ENCODE measurements at regions not wholly inside any gene's neighbourhood (a gene's known extent, or its start where the extent isn't known, plus 50 kb on each side); places are given as distances from the start of the nearest gene placed in this dataset.

DNA sequence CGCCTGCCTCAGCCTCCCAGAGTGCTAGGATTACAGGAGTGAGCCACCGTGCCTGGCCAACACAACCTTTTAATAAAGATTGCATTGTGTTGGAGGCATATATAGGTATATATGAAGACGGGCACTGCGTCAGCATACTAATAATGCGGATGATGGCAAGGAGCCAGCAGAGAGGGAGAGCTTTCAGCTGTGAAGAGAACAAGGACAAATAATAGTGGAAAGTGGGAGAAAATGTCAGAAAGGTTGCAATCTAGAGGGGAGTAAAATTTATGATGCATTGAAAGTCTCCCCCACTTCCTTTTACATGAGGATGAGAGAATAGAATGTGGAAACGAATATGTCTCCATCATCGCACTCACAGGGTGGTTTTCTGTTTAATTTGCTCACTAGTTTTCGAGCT lies 170.5 kb upstream of the TBL1XR1 start:
- POLR2A ChIA-PET, result interaction anchor here (0.7 kb wide), 1 partner anchor 38 kb away, joined by 4 read pairs; no protein-coding TSS in a partner anchor
- no peaks in the 10 kb centered on the region for H3K36me3 Mint-ChIP-seq
- no peaks in the 10 kb centered on the region for H3K27me3 Mint-ChIP-seq
- H3K4me3 Mint-ChIP-seq, result no peak overlapping the region
- H3K9me3 Mint-ChIP-seq, result no peaks in the 10 kb centered on the region
- ATAC-seq (no peak), DNase-seq (no peak)
- H3K4me1 Mint-ChIP-seq, result peaks cover 0 to 5% (median 1%) of the 10 kb centered on the region in 4 donors
- H3K27ac Mint-ChIP-seq, result no peak overlapping the region

DNA sequence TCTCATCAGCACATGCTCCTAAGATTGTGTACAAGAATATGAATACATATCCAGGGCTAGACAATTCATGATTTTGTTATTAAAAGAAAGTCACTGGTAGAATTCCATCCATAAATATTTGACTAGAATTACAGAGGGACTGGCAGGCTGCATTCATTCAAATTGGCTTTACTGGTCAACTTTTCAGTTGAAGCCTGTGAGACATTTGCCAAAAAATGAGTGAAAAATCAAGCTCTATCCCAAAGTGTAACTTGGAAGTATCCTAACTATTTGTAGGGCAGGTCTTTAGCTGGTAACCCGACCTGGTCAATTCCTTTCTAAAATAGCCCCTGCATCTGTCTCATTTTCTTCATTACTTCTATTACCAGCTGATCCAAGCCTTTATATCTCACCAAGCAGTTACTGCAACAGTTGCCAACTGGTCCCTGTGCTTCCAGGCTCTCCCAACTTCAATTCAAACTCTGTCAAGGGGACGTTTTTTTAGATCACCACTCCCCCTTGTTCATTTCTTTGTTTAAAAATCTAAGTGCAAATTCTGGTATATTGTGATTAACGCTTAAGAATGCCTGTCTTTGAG lies 173.1 kb upstream of the TBL1XR1 start:
- no peak for ATAC-seq
- H3K27ac Mint-ChIP-seq, result no peak overlapping the region
- POLR2A ChIA-PET, result interaction anchor here (0.5 kb wide), 1 partner anchor 10 kb away, joined by 3 read pairs; no protein-coding TSS in a partner anchor
- no peaks in the 10 kb centered on the region for H3K36me3 Mint-ChIP-seq
- H3K27me3 Mint-ChIP-seq, result no peaks in the 10 kb centered on the region
- H3K9me3 Mint-ChIP-seq, result no peaks in the 10 kb centered on the region
- H3K4me1 Mint-ChIP-seq, result peaks cover 0 to 5% (median under 1%) of the 10 kb centered on the region in 4 donors
- no peak for DNase-seq
- no peak overlapping the region for H3K4me3 Mint-ChIP-seq

DNA sequence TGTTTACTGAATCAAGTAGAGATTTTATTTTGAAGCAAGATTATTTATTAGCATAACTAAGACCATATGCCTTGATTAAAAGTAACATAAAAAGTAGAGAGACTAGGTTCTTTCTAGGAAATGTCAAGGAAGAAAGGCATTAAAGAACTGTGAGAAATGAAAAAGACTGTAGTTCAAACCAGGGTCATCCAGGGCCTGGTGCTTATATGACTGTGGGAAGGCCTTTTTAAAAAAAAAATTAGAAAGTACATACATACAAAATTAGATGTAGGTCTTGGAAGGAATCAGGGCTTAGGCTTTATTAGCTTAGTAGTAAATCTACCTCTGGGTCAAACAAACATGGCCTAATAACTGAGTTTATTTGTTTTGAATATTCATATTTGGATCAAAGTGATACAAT lies 173.9 kb upstream of the TBL1XR1 start:
- no peak for DNase-seq
- H3K4me3 Mint-ChIP-seq, result no peak overlapping the region
- POLR2A ChIA-PET, result interaction anchor here (0.9 kb wide), 1 partner anchor 10 kb away, joined by 5 read pairs; no protein-coding TSS in a partner anchor
- peaks cover 0 to 5% (median 3%) of the 10 kb centered on the region in 4 donors for H3K4me1 Mint-ChIP-seq
- H3K27ac Mint-ChIP-seq, result no peak overlapping the region
- no peaks in the 10 kb centered on the region for H3K27me3 Mint-ChIP-seq
- no peak for ATAC-seq
- no peaks in the 10 kb centered on the region for H3K36me3 Mint-ChIP-seq
- H3K9me3 Mint-ChIP-seq, result no peaks in the 10 kb centered on the region

DNA sequence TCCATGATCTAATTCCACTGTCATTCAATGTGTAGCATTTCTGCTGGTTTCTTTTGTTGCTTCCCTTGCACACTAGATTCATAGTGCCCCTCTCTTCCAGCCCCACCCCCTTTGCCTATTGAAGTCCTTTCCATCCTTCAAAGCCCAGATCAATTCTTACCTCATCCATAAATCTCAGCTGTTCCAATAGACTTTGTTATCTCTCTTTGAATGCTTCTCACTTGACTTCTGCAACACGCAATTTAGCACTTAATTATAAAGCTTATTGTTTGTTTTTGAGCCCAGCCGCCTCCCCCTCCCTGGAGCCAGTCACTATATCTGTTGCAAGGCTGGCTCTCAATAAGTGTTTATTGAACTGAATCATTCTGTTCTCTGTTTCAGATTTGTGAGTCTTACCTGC lies 174.6 kb upstream of the TBL1XR1 start:
- POLR2A ChIA-PET, result interaction anchor here (0.9 kb wide), 1 partner anchor 11 kb away, joined by 5 read pairs; no protein-coding TSS in a partner anchor
- Mint-ChIP-seq H3K4me3 (no peak overlapping the region), H3K4me1 (peaks cover 0 to 5% (median 3%) of the 10 kb centered on the region in 4 donors), H3K27me3 (no peaks in the 10 kb centered on the region), H3K9me3 (no peaks in the 10 kb centered on the region), H3K36me3 (no peaks in the 10 kb centered on the region), H3K27ac (peak overlapping the region in 1 of 10 donors; percentile 63)
- DNase-seq (no peak), ATAC-seq (no peak)

DNA sequence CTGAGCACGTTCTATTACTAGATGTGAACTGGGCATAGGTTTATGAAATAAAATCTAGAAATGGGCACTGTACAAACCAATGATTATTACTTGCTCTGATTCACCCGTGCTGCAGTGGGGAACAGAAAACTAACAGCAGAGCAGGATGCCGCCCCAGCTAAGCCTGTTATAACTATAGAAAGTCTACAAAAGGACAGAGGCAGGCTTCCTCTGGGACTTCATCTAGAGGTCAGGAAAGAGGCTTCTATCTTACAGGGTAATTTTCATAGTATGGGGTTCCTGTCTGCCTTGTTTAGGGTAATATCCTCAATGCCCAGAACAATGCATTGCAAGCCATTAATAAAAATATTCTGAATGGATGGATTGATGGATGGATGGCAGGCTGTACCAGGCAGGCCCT lies 177.0 kb upstream of the TBL1XR1 start:
- no peak overlapping the region for H3K27ac Mint-ChIP-seq
- H3K4me3 Mint-ChIP-seq, result no peak overlapping the region
- ATAC-seq, result no peak
- POLR2A ChIA-PET, result no interaction called here
- H3K4me1 Mint-ChIP-seq, result peaks cover 0 to 6% (median 5%) of the 10 kb centered on the region in 4 donors
- no peak for DNase-seq
- no peaks in the 10 kb centered on the region for H3K27me3 Mint-ChIP-seq
- no peaks in the 10 kb centered on the region for H3K36me3 Mint-ChIP-seq
- H3K9me3 Mint-ChIP-seq, result no peaks in the 10 kb centered on the region

DNA sequence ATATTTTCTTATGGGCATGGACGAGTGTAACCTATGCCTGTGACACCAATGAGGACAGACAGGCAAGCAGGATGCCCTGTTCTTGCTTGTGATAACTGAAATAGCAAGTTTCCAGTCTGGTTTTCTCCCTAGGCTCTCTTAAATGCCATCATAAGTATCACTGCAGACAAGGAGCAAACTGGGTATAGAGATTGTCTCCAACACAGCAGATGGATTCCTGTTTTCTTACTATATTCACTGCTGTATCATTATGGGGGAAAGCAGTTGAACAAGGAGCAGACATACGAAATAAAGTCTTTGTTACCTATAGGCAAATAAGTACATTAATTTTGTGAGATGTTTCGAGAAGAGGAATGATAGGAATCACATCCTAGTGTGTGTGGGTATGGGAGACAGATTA lies 178.0 kb upstream of the TBL1XR1 start:
- Mint-ChIP-seq H3K4me1 (peaks cover 0 to 6% (median 5%) of the 10 kb centered on the region in 4 donors), H3K27ac (peak overlapping the region in 2 of 10 donors; percentile 9 to 32), H3K36me3 (peaks cover 0 to 2% (median 0%) of the 10 kb centered on the region in 3 donors), H3K4me3 (no peak overlapping the region), H3K27me3 (no peaks in the 10 kb centered on the region), H3K9me3 (peaks cover 0 to 3% (median 0%) of the 10 kb centered on the region in 9 donors)
- ATAC-seq (no peak), DNase-seq (no peak)
- POLR2A ChIA-PET, result interaction anchor here (0.6 kb wide), 1 partner anchor 382 kb away, joined by 3 read pairs; no protein-coding TSS in a partner anchor

DNA sequence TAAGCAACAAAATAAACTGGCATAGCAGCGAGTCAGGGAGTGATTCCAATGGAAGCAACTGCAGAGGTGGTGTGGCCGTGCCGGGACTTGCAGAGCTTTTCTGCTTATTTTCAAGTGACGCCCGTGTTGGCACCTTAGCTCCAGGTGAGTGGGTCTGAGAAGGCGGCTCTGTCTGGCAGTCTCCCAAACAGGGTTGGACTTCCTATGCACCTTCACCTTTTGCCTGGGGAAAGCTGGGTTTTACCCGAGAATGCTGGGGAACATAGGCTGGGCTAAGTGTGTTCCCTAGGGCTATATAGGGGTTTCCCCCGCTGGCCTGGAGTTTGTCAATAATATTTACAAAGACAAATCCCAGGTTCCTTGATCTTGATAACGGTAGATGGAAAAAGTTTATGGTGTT lies 179.9 kb upstream of the TBL1XR1 start:
- ATAC-seq (no peak), DNase-seq (no peak)
- POLR2A ChIA-PET, result no interaction called here
- Mint-ChIP-seq H3K4me1 (peaks cover 0 to 6% (median 3%) of the 10 kb centered on the region in 4 donors), H3K36me3 (peaks cover 0 to 8% (median 2%) of the 10 kb centered on the region in 3 donors), H3K27ac (no peak overlapping the region), H3K4me3 (no peak overlapping the region), H3K27me3 (no peaks in the 10 kb centered on the region), H3K9me3 (peaks cover 0 to 6% (median 2%) of the 10 kb centered on the region in 9 donors)

DNA sequence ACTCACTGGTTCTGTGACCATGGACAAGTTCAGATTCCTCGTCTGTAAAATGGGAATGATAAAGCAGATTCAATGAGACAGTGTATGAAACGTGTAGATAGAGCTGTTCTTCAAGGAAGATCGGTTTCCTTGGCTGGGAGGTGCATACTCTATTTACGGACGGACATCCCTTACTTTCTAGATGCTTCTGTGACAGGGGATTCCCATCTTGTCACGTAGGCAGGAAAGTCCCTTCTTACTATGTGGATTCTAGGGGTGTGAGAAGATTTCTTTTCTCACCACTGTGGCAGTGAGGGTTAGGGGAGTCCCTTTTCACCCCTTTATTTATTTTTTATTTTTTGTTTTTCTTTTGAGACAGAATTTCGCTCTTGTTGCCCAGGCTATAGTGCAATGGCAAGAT lies 180.9 kb upstream of the TBL1XR1 start:
- H3K27ac Mint-ChIP-seq, result peak overlapping the region in 1 of 10 donors; percentile 22
- H3K27me3 Mint-ChIP-seq, result no peaks in the 10 kb centered on the region
- POLR2A ChIA-PET, result no interaction called here
- peaks cover 0 to 6% (median 3%) of the 10 kb centered on the region in 4 donors for H3K4me1 Mint-ChIP-seq
- DNase-seq (no peak), ATAC-seq (no peak)
- H3K36me3 Mint-ChIP-seq, result peaks cover 0 to 8% (median 5%) of the 10 kb centered on the region in 3 donors
- no peak overlapping the region for H3K4me3 Mint-ChIP-seq
- H3K9me3 Mint-ChIP-seq, result peaks cover 0 to 9% (median 2%) of the 10 kb centered on the region in 9 donors

DNA sequence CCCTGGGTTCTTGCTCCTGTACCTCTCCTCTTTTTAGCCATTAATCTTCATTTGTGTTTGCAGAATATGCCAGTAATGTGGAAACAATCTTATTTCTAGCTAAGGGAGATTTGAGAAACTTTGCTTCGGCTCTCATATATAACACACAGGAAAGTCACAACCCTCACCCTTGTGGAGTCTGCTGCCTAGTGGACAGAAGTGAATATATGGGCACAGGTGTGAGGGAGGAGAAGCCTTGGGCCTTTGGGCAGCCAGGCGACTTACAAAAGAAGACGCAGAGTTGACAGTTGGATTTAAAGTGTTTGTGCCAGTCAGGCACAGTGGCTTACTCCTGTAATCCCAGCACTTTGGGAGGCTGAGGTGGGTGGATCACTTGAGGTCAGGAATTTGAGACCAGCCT lies 181.8 kb upstream of the TBL1XR1 start:
- Mint-ChIP-seq H3K27ac (peak overlapping the region in 1 of 10 donors; percentile 82), H3K4me3 (no peak overlapping the region), H3K36me3 (peaks cover 0 to 8% (median 5%) of the 10 kb centered on the region in 3 donors), H3K9me3 (peaks cover 0 to 9% (median 2%) of the 10 kb centered on the region in 9 donors), H3K4me1 (peaks cover 0 to 6% (median 3%) of the 10 kb centered on the region in 4 donors), H3K27me3 (no peaks in the 10 kb centered on the region)
- ATAC-seq (no peak), DNase-seq (no peak)
- POLR2A ChIA-PET, result no interaction called here

DNA sequence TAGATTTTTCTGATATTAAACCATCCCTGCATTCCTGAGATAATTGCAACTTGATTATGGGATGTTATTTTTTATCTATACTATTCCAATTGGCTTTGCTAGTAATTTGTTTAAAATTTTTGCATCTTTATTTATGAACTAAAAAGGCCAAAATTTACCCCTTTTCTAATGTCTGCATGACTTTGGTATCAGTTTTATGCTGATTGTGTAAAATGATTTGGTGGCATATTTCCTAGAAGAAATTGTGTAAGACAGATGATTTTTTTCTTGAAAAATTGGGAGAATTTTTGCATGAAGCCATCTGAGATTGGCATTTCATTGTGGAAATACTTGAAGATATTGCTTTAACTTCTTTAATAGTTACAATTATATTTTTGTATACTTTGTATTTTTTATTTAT lies 183.8 kb upstream of the TBL1XR1 start:
- ATAC-seq, result no peak
- no peak for DNase-seq
- Mint-ChIP-seq H3K4me1 (peaks cover 0 to 6% (median 1%) of the 10 kb centered on the region in 4 donors), H3K27me3 (no peaks in the 10 kb centered on the region), H3K27ac (no peak overlapping the region), H3K9me3 (peaks cover 0 to 18% (median 4%) of the 10 kb centered on the region in 9 donors), H3K36me3 (peaks cover 0 to 8% (median 5%) of the 10 kb centered on the region in 3 donors), H3K4me3 (no peak overlapping the region)
- POLR2A ChIA-PET, result no interaction called here

DNA sequence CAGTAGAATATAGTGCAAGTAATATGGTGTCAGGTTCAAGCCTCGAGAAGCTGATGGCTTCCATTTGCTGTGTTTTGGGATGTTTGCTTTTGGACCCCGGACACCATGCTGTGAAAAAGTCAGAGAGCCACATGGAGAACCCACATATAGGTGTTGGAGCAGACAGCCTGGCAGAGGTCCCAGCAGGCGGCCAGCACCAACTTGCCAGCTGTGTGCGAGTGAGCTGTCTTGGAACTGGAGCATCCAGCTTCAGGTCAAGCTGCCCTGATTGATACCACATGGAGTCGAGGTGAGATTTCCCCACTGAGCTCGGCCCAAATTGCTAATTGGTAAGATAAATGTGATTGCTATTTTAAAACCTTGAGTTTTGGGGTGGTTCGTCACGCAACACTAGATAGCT lies 185.7 kb upstream of the TBL1XR1 start:
- peaks cover 0 to 5% (median 1%) of the 10 kb centered on the region in 4 donors for H3K4me1 Mint-ChIP-seq
- ATAC-seq (no peak), DNase-seq (no peak)
- no peak overlapping the region for H3K4me3 Mint-ChIP-seq
- POLR2A ChIA-PET, result no interaction called here
- H3K27ac Mint-ChIP-seq, result no peak overlapping the region
- no peaks in the 10 kb centered on the region for H3K27me3 Mint-ChIP-seq
- peaks cover 0 to 18% (median 6%) of the 10 kb centered on the region in 9 donors for H3K9me3 Mint-ChIP-seq
- peaks cover 0 to 9% (median 8%) of the 10 kb centered on the region in 3 donors for H3K36me3 Mint-ChIP-seq

DNA sequence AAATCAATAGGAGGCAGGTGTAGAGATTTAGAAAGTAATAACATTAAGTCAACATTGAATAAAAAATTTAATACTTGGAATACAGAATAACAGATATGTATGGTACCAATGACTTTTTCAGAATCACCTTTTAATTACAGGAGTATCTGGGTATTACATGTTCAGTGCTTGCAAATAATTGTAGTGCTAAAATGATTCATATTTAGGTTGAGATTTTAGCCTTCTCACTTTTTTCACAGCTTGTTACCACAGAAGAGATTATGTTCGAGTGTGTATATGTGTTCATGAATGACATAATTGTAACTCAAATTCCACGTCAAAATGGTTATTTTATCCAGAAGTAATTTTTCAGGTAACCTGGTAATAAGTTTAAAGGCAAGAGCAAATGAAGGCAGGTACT lies 187.9 kb upstream of the TBL1XR1 start:
- H3K27me3 Mint-ChIP-seq, result no peaks in the 10 kb centered on the region
- no peak for DNase-seq
- ATAC-seq, result no peak
- peaks cover 0 to 17% (median 7%) of the 10 kb centered on the region in 9 donors for H3K9me3 Mint-ChIP-seq
- H3K36me3 Mint-ChIP-seq, result peaks cover 0 to 9% (median 8%) of the 10 kb centered on the region in 3 donors
- H3K27ac Mint-ChIP-seq, result no peak overlapping the region
- peaks cover 0 to 3% (median 0%) of the 10 kb centered on the region in 4 donors for H3K4me1 Mint-ChIP-seq
- H3K4me3 Mint-ChIP-seq, result no peak overlapping the region
- POLR2A ChIA-PET, result no interaction called here

DNA sequence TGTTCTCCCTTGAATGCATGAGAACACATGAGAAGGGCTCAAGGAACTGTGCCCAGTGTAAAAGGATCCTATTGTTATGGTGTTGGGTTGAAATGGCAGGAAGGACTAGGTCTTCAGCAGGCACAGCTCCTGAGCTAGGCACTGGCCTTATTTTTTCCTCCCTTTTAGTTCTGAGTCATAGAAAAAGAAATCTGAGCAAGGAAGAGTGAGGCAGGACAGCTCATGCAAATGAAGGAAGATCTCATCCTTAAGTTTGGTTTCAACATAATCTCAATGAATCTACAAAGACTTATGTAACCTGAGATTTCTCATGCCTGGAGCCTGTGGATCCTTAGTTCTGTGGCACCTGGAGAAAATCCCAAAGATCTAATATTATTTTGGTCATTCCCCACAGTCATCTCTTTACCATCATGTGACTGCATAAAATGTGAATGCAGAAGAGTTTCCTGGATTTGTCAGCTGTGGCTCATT lies 188.6 kb upstream of the TBL1XR1 start:
- Mint-ChIP-seq H3K4me3 (no peak overlapping the region), H3K4me1 (peaks cover 0 to 3% (median 0%) of the 10 kb centered on the region in 4 donors), H3K27ac (peak overlapping the region in 1 of 10 donors; percentile 19), H3K36me3 (peaks cover 0 to 9% (median 3%) of the 10 kb centered on the region in 3 donors), H3K27me3 (no peaks in the 10 kb centered on the region), H3K9me3 (peaks cover 0 to 14% (median 6%) of the 10 kb centered on the region in 9 donors)
- no peak for DNase-seq
- ATAC-seq, result no peak
- POLR2A ChIA-PET, result interaction anchor here (0.6 to 1.0 kb wide), 2 partner anchors 26 to 42 kb away, joined by 3 to 4 read pairs; no protein-coding TSS in a partner anchor
